Effector memory CD8-positive, alpha-beta T cell (primary cell): ENCODE measurements at regions not wholly inside any gene's neighbourhood (a gene's known extent, or its start where the extent isn't known, plus 50 kb on each side); places are given as distances from the start of the nearest gene placed in this dataset.

Source experiments
- ATAC-seq: fragments of 150-1000 bp; cut with Tn5 transposase; replicated peaks from 2 replicates; pipeline ENCODE4 v1.10.0; 2021; ENCODE audit warnings: mild to moderate bottlenecking, moderate library complexity
- DNase-seq, 3 experiments: peaks; one replicate each; pipeline ENCODE4 v3.0.0; 2021
- H3K27ac Mint-ChIP-seq, 2 donors: one replicate each; pipeline ENCODE4 v1.8.0; 2022; ENCODE audit warnings: mild to moderate bottlenecking in 2 of 2, mixed read lengths in 2 of 2, moderate library complexity in 2 of 2
- H3K27me3 Mint-ChIP-seq, 2 donors: one replicate each; pipeline ENCODE4 v1.8.0; 2022; ENCODE audit warnings: mixed read lengths in 2 of 2
- H3K36me3 Mint-ChIP-seq: one replicate; pipeline ENCODE4 v1.8.0; 2022; ENCODE audit warnings: mild to moderate bottlenecking, moderate library complexity, mixed read lengths; ENCODE audit not compliant: insufficient read depth
- H3K4me1 Mint-ChIP-seq, 2 donors: one replicate each; pipeline ENCODE4 v1.8.0; 2022; ENCODE audit warnings: low read depth in 2 of 2, mixed read lengths in 2 of 2
- H3K4me3 Mint-ChIP-seq, 2 donors: one replicate each; pipeline ENCODE4 v1.8.0; 2022; ENCODE audit warnings: mild to moderate bottlenecking in 2 of 2, mixed read lengths in 2 of 2, moderate library complexity in 2 of 2
- H3K9me3 Mint-ChIP-seq, 2 donors: one replicate each; pipeline ENCODE4 v1.8.0; 2022; ENCODE audit warnings: mixed read lengths in 2 of 2

DNA sequence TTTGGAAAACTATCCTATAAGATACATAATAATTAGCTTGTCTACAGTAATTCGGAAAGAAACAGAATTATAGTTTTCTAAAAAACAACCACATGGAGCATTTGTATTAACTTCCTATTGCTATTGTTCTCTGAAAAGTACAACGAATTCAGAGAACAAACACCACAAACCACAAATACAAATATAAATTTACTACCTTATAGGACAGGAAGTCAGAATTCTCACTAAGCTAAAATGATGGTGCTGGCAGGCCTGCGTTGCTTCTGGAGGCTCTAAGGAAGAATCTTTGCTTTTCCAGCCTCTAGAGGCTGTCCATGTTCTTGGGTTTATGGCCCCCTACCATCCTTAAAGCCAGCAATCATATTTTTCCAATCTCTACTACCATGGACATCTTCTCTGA, 173.6 kb upstream of the TCF21 start:
- H3K9me3 Mint-ChIP-seq = peaks cover 0 to 4% of the 10 kb centered on the region in 2 donors
- no peak for DNase-seq
- no peaks in the 10 kb centered on the region for H3K36me3 Mint-ChIP-seq
- no peak overlapping the region for H3K27ac Mint-ChIP-seq
- no peak for ATAC-seq
- no peaks in the 10 kb centered on the region for H3K27me3 Mint-ChIP-seq
- no peak overlapping the region for H3K4me3 Mint-ChIP-seq
- peaks cover 0 to 2% of the 10 kb centered on the region in 2 donors for H3K4me1 Mint-ChIP-seq

GRCh38 chr6:133724726-133725125, 164.2 kb upstream of the TCF21 start:
- no peak overlapping the region for H3K4me3 Mint-ChIP-seq
- no peak overlapping the region for H3K27ac Mint-ChIP-seq
- ATAC-seq = no peak

DNA sequence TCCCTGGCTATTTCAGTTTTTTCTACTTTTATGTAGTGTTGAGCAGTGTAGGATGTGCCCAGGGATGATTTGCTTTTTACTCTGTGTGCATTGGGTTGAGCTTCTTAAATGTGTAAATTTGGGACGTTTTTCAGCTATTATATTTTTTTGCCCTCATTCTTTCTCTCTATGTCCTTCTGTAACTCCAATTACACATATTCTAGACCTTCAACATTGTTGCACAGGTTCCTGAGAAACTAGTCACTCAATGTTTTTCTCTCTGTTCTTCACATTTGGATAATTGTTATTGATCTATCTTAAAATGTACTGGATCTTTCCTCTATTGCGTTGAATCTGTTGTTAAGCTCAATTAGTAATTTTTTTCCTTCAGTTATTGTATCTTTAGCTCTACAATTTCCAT, 162.7 kb upstream of the TCF21 start:
- DNase-seq (no peak), ATAC-seq (no peak)
- Mint-ChIP-seq H3K27me3 (no peaks in the 10 kb centered on the region), H3K36me3 (no peaks in the 10 kb centered on the region), H3K4me3 (no peak overlapping the region), H3K27ac (no peak overlapping the region), H3K4me1 (no peaks in the 10 kb centered on the region), H3K9me3 (peaks cover 0 to 3% of the 10 kb centered on the region in 2 donors)

More at GRCh38 chr6:133724726-133725125, 164.2 kb upstream of the TCF21 start:
- peaks cover 0 to 7% of the 10 kb centered on the region in 2 donors for H3K9me3 Mint-ChIP-seq
- H3K4me1 Mint-ChIP-seq = no peaks in the 10 kb centered on the region
- H3K36me3 Mint-ChIP-seq = no peaks in the 10 kb centered on the region
- no peaks in the 10 kb centered on the region for H3K27me3 Mint-ChIP-seq
- DNase-seq = no peak

DNA sequence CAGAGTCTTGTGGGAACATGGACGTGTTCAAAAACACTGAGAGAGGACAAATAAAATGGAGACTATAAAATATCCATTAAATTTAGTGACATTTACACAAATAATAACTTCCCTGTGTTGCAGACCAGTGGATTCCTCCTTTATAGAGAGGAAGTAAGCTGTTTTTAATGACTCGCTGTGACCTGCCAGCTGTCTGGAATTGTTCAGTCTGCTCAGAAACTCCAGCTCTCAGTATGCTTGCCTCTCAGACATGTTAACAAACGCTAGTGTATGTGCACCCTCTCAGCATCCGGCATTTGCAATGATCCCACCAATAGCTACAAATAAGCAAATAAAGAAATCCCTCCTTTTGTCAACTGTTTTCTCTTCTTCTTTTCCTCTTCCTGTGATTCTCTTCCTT, 158.0 kb upstream of the TCF21 start:
- Mint-ChIP-seq H3K9me3 (peaks cover 0 to 3% of the 10 kb centered on the region in 2 donors), H3K27ac (no peak overlapping the region), H3K4me1 (no peaks in the 10 kb centered on the region), H3K4me3 (no peak overlapping the region), H3K36me3 (no peaks in the 10 kb centered on the region), H3K27me3 (no peaks in the 10 kb centered on the region)
- no peak for ATAC-seq
- no peak for DNase-seq

DNA sequence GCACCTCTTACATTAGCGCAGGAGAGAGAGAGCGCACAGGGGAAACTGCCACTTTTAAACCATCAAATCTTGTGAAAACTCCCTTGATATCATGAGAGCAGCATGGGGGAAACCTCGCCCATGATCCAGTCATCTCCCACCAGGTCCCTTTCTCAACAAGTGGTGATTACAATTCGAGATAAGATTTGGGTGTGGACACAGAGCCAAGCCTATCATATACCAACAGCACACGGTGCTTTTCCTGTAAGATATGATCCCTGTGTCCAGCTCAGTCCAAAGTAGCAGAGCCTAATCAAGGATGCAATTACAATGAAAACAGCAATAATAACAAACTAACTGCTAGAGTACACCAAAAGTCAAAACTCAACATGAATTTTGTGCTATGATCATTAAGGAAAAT, 148.7 kb upstream of the TCF21 start:
- no peak overlapping the region for H3K27ac Mint-ChIP-seq
- peaks cover 3% of the 10 kb centered on the region for H3K36me3 Mint-ChIP-seq
- DNase-seq = no peak
- H3K27me3 Mint-ChIP-seq = no peaks in the 10 kb centered on the region
- H3K4me1 Mint-ChIP-seq = no peaks in the 10 kb centered on the region
- no peak overlapping the region for H3K4me3 Mint-ChIP-seq
- H3K9me3 Mint-ChIP-seq = no peaks in the 10 kb centered on the region
- no peak for ATAC-seq

GRCh38 chr6:133740816-133741215, 148.1 kb upstream of the TCF21 start:
- no peak for DNase-seq
- H3K27ac Mint-ChIP-seq = no peak overlapping the region
- peaks cover 3% of the 10 kb centered on the region for H3K36me3 Mint-ChIP-seq
- H3K9me3 Mint-ChIP-seq = no peaks in the 10 kb centered on the region
- no peak for ATAC-seq
- H3K4me3 Mint-ChIP-seq = no peak overlapping the region
- no peaks in the 10 kb centered on the region for H3K4me1 Mint-ChIP-seq
- no peaks in the 10 kb centered on the region for H3K27me3 Mint-ChIP-seq

DNA sequence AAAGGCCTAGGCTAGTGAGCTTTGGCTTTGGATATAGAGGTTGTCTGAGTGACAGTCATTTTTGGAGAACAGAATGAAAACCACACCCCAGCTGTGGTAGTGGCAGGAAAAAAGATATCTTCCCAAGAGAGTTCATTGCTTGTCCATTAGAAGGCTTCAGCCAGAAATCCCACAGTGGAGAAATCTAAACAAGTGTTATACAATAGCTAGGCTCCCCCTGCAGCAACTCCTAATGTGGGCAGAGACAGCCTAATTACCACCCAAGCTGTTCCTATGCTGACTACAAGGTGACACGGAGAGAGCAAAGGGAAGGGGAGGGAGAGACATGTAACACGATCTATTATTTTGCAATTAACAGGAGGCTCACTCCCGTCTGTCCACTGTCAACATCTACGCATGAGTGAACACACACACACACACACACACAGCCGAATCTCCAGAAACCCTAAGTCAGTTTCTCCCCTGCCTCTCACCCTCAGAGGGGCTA, 147.5 kb upstream of the TCF21 start:
- Mint-ChIP-seq H3K36me3 (peaks cover 3% of the 10 kb centered on the region), H3K27me3 (no peaks in the 10 kb centered on the region), H3K4me3 (no peak overlapping the region), H3K9me3 (no peaks in the 10 kb centered on the region), H3K4me1 (no peaks in the 10 kb centered on the region), H3K27ac (no peak overlapping the region)
- DNase-seq (no peak), ATAC-seq (no peak)

DNA sequence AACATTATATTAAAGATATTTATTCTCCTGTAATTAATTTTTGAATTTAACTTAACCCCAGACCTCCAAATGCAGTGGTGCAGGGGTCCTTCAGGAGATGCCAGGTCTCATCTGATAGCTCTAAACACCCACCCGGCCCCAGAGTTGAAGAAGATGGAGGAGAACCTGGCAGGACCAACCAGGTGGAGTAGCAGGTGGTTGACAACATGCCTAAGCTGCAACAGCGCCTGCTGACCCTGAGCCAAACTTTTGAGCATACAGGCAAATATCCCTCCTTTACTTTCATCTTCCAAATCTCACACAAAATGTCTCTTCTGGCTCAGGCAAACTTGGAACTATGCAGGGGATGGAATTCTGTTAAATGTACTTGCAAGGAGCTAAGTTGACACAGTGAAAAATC, 145.3 kb upstream of the TCF21 start:
- Mint-ChIP-seq H3K27ac (no peak overlapping the region), H3K27me3 (no peaks in the 10 kb centered on the region), H3K4me1 (no peaks in the 10 kb centered on the region), H3K4me3 (no peak overlapping the region), H3K9me3 (no peaks in the 10 kb centered on the region), H3K36me3 (peaks cover 3% of the 10 kb centered on the region)
- DNase-seq (no peak), ATAC-seq (no peak)

- H3K27me3 Mint-ChIP-seq = no peaks in the 10 kb centered on the region
Observed at GRCh38 chr6:133746417-133746770, 142.5 kb upstream of the TCF21 start.

DNA sequence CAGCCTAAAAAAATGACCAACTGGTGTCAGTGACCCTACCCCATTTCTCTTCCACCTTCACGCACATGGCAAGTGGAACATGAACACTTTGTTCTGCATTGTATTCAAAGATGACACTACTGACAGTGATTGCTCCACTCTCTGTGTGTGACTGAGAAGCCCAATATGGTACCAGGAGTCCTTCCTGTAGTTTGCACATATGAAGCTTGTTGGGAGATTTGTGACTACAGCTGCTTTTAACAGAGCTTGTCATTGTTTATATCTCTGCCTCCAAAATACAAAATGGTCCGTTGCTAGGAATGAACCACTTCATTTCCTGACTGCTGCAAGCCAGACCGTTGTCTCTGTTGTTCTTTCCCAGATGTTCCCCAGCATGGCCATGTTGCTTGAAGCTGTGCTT, 140.3 kb upstream of the TCF21 start:
- ATAC-seq (no peak), DNase-seq (no peak)
- H3K27me3 Mint-ChIP-seq = no peaks in the 10 kb centered on the region
- no peaks in the 10 kb centered on the region for H3K4me1 Mint-ChIP-seq
- no peak overlapping the region for H3K27ac Mint-ChIP-seq
- H3K36me3 Mint-ChIP-seq = peaks cover 3% of the 10 kb centered on the region
- H3K4me3 Mint-ChIP-seq = no peak overlapping the region
- H3K9me3 Mint-ChIP-seq = no peaks in the 10 kb centered on the region

More at GRCh38 chr6:133746417-133746770, 142.5 kb upstream of the TCF21 start:
- no peak for DNase-seq
- no peak for ATAC-seq
- H3K9me3 Mint-ChIP-seq = no peaks in the 10 kb centered on the region
- no peaks in the 10 kb centered on the region for H3K4me1 Mint-ChIP-seq
- no peak overlapping the region for H3K27ac Mint-ChIP-seq
- no peak overlapping the region for H3K4me3 Mint-ChIP-seq
- peaks cover 3% of the 10 kb centered on the region for H3K36me3 Mint-ChIP-seq

DNA sequence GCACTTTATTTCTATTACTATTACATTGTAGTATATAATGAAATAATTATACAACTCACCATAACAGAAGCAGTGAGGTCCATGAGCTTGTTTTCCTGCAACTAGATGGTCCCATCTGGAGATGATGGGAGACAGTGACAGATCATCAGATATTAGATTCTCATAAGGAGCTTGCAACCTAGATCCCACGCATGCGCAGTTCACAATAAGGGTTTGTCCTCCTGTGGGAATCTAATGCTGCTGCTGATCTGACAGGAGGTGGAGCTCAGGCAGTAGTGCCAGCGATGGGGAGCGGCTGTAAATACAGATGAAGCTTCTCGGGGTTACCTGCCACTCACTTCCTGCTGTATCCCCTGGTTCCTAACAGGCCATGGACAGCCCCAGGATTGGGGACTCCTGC, 139.5 kb upstream of the TCF21 start:
- ATAC-seq = no peak
- no peak for DNase-seq
- no peaks in the 10 kb centered on the region for H3K36me3 Mint-ChIP-seq
- no peak overlapping the region for H3K27ac Mint-ChIP-seq
- no peak overlapping the region for H3K4me3 Mint-ChIP-seq
- no peaks in the 10 kb centered on the region for H3K4me1 Mint-ChIP-seq
- no peaks in the 10 kb centered on the region for H3K27me3 Mint-ChIP-seq
- no peaks in the 10 kb centered on the region for H3K9me3 Mint-ChIP-seq

DNA sequence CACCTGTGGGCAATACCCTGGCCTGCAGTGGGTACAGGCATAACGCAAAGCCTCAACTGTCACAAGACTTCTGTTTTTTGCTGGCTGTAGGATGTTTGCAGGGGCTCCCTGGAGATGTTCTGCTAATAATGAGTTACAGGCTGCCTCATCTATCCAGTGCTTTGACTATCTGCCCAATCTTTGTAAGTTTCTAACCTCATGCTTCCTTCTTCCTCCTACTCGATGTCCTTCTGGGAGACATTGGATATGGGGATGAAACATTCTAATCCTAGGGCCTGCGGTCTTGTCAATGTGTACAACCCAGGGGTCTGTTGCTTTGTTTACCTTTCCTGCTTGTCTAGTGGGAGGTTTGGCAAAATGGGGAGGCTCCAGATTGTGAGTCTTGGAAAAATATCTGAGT, 136.8 kb upstream of the TCF21 start:
- Mint-ChIP-seq H3K27me3 (no peaks in the 10 kb centered on the region), H3K9me3 (no peaks in the 10 kb centered on the region), H3K4me3 (no peak overlapping the region)

GRCh38 chr6:133753756-133754155, 135.2 kb upstream of the TCF21 start:
- Mint-ChIP-seq H3K36me3 (no peaks in the 10 kb centered on the region), H3K9me3 (no peaks in the 10 kb centered on the region), H3K27ac (no peak overlapping the region), H3K27me3 (no peaks in the 10 kb centered on the region), H3K4me3 (no peak overlapping the region), H3K4me1 (no peaks in the 10 kb centered on the region)
- DNase-seq = no peak
- ATAC-seq = no peak

More for the DNA sequence above, 136.8 kb upstream of the TCF21 start:
- H3K4me1 Mint-ChIP-seq = no peaks in the 10 kb centered on the region
- ATAC-seq = no peak
- no peaks in the 10 kb centered on the region for H3K36me3 Mint-ChIP-seq
- no peak overlapping the region for H3K27ac Mint-ChIP-seq
- DNase-seq = no peak

- H3K36me3 Mint-ChIP-seq = no peaks in the 10 kb centered on the region
- H3K9me3 Mint-ChIP-seq = no peaks in the 10 kb centered on the region
- H3K4me3 Mint-ChIP-seq = no peak overlapping the region
- H3K27me3 Mint-ChIP-seq = no peaks in the 10 kb centered on the region
- H3K27ac Mint-ChIP-seq = no peak overlapping the region
- ATAC-seq = no peak
- no peak for DNase-seq
- H3K4me1 Mint-ChIP-seq = no peaks in the 10 kb centered on the region
Observed at GRCh38 chr6:133754298-133754697, 134.6 kb upstream of the TCF21 start.

GRCh38 chr6:133756078-133756695, 132.7 kb upstream of the TCF21 start:
- H3K4me1 Mint-ChIP-seq = no peaks in the 10 kb centered on the region
- H3K9me3 Mint-ChIP-seq = peaks cover 0 to 2% of the 10 kb centered on the region in 2 donors
- DNase-seq = no peak
- no peaks in the 10 kb centered on the region for H3K36me3 Mint-ChIP-seq
- no peak for ATAC-seq
- H3K4me3 Mint-ChIP-seq = no peak overlapping the region
- peaks cover 0 to 7% of the 10 kb centered on the region in 2 donors for H3K27me3 Mint-ChIP-seq
- no peak overlapping the region for H3K27ac Mint-ChIP-seq
